DMS114 treated with DMSO at 0.1 percent for 48 hours (cell line): ENCODE measurements at regions not wholly inside any gene's neighbourhood (a gene's known extent, or its start where the extent isn't known, plus 50 kb on each side); places are given as distances from the start of the nearest gene placed in this dataset.

Experiments used
- DNase-seq: peaks from one replicate; lab custom pipeline; 2025; ENCODE audit not compliant: unreplicated experiment; lab: John Stamatoyannopoulos, UW

- DNase-seq: no peak
Observed at GRCh38 chr13:24042710-24043440, 117.6 kb upstream of the SPATA13 start.

GRCh38 chr13:24043590-24044350 is 116.8 kb upstream of the SPATA13 start:
- DNase-seq: no peak

DNA sequence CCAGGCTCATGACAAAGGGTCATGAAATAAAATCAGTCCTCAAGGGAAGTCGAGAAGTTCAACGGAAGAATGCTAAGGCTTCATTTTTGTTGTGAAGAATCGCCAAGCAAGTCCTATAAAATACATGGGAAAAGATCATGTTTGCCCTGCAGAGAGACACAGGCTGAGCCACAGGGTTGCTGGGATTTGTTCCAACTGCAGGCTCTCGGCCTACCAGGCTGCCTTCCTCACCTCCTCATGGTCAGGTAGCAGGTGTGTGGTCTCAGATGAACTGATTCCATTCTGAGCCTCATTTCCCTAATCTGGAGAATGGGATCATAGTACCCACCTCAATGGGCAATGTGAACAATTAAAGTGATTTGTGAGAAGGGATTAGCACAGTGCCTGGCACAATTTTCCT is 114.9 kb upstream of the SPATA13 start:
- no peak for DNase-seq

- no peak for DNase-seq
Observed at GRCh38 chr13:24050292-24050711, 110.2 kb upstream of the SPATA13 start.

GRCh38 chr13:24050796-24051715 is 109.5 kb upstream of the SPATA13 start:
- DNase-seq: no peak

GRCh38 chr13:24052547-24053518 is 107.7 kb upstream of the SPATA13 start:
- no peak for DNase-seq

- peak; percentile 4 for DNase-seq
Observed at GRCh38 chr13:24053519-24054251, 106.8 kb upstream of the SPATA13 start.

- no peak for DNase-seq
Observed at GRCh38 chr13:24056616-24057137, 103.8 kb upstream of the SPATA13 start.

- DNase-seq: no peak
Observed at GRCh38 chr13:24060993-24061392, 99.5 kb upstream of the SPATA13 start.

DNA sequence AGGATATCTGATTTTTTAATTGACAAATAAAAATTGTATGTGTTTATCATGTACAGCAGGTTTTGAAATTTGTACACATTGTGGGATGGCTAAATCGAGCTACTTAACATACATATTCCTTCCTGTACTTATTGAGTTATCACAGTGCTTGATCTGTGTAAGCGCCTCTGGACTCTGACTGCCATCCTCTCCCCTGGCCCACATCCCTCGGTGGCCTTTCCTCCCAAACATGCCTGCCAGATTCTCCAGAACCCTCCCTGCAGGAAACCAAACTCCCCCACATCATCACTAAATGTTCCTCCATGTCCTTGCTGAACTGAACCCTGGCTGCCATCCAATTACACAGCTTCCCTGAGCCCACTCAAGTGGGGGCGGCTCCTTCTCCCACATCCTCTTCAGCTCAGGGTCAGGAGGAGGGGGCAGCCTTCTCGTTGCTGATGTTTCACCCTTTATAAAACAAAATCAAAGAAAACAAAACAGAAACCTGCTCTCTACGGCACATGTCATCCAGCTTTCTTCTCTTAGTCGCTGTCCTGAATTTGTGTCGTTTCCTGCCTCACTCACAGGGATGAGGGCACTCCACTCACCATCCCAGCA is 97.1 kb upstream of the SPATA13 start:
- DNase-seq: no peak

DNA sequence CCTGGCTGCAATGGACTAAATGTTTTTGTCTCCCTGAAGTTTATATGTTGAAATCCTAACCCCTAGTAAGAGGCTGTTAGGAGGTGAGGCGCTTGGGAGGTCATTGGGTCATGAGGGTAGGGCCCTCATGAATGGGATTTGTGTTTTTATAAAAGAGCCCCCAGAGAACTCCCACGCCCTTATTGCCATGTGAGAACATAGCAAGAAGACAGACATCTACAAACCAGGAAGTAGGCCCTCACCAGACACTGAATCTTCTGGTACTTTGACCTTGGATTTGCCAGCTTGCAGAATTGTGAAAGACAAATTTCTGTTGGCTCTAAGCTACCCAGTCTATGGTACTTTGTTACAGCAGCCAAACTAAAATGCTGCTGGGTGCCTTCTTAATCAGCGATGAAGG is 96.1 kb upstream of the SPATA13 start:
- DNase-seq: no peak

GRCh38 chr13:24065176-24065575 is 95.3 kb upstream of the SPATA13 start:
- no peak for DNase-seq

GRCh38 chr13:24066405-24067295 is 93.9 kb upstream of the SPATA13 start:
- no peak for DNase-seq

- DNase-seq: no peak
Observed at GRCh38 chr13:24068472-24068871, 92.0 kb upstream of the SPATA13 start.

GRCh38 chr13:24071016-24071415 is 89.5 kb upstream of the SPATA13 start:
- no peak for DNase-seq

- no peak for DNase-seq
Observed at GRCh38 chr13:24071423-24072075, 89.0 kb upstream of the SPATA13 start.

DNA sequence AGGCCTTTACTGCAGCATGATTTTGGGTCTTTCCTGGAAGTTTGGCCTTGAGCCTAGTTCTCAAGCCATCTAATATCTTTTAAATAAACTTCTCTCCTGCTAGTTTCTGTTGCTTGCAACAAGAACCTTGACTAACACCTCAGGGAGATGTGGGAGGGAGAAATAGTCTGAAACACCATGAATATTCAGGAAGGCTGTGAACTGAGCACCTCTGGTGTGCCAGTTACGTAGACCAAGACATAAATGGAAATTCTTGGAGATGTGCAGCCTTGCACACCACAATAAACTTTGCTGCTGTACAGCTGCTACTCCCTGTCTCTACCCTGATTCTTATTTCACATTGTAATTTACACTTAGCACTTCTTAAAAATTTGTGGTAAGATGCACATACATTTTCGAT is 86.9 kb upstream of the SPATA13 start:
- DNase-seq: no peak
